HG03064 (cell line): ENCODE measurements at regions not wholly inside any gene's neighbourhood (a gene's known extent, or its start where the extent isn't known, plus 50 kb on each side); places are given as distances from the start of the nearest gene placed in this dataset.
A peak's percentile ranks its signal among the peaks of the same experiment; 100 is the strongest.

Experiments used
- ATAC-seq: cut with Tn5 transposase; IDR thresholded peaks from one replicate; pipeline ENCODE4 v1.9.1; 2021; ENCODE audit warnings: low read depth; ENCODE audit not compliant: unreplicated experiment

DNA sequence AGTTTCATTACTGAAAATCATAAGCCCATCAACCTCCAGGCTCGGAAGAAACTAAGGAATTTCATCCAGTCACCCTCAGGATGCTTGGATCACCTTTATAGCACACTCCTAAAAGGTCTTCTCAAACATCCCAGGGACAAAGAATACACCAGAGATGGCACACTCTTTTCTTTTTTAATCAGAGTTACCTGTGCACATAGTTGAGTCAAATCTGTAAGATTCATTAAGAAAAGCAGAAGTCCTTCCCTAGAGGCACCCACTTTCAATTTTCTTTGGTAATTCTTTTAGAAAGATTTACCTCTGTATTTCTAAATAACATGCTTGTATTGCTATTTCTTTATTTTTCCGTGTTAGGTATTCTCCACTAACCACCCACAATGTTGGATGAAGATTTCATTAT is 50.6 kb upstream of the IL6 start:
- ATAC-seq, result no peak

DNA sequence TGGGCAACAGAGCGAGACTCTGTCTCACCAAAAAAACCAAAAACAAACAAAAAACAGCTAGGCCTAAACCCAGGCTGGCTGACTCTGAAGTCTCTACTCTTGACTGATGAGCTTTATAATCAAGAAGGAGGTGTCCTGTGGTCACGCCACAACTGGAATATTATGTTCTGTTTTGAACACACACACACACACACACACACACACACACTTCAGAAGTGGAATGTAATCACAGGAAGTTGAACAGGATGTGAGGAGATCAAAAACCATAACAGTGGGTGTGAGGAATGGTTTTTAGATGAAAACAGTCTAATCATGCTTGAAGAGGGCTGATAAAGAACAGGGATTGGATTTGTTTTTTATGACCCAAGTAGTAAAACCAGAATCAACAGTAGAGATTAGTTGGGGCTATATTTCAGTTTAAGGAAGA is 51.1 kb upstream of the IL6 start:
- ATAC-seq, result no peak

DNA sequence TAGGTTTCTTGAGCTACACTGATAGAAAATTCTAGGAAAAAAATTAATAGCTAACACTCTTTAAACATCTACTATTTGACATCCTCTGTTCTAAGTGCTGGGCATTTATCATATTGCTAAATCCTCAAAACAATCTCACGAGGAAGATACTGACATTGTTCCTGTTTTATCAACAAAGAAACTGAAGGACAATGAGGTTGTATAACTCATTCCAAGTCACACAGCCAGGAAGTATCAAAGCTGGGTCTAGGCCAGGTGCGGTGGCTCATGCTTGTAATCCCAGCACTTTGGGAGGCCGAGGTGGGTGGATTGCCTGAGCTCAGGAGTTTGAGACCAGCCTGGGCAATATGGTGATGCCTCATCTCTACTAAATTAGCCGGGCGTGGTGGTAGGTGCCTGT is 51.6 kb upstream of the IL6 start:
- ATAC-seq, result no peak

DNA sequence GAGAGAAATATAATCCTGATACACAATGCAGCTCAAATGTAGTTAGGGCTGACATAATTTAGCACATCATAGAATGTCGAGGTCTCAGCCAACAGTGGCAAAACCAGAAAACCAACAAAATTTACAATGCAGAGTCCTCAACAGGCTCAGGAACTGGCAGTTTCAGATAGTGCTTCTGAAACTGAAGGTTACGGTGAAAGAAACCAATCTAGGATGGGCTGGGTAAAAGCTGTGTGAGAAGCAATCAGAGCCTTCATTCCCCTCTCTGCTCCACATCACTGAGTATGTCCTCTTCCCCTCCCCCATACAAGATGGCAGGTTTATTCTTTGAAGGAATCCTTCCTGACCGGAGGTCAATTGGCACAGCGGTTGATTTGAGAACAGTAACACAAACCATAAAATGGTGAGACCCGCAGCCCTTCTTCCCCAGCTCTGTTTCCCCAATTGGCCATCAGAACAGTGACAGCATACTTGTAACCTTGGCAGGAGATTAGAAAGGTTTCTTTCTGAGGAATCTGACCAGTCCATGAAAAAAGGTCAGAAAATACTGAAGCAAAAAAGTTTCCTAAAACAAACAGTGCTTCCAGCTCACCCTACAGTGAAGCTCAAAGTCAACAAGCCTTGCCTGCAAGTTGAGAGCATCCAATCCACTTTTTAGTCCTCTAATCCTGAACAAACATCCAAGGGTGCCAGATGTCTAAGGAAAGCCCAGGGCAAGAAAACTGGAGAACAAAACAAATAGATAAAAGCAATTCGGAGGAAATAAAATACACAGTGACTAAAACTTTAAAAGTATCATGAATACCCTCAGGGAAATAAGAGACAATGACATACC is 53.9 kb upstream of the IL6 start:
- ATAC-seq, result peak; percentile 74

DNA sequence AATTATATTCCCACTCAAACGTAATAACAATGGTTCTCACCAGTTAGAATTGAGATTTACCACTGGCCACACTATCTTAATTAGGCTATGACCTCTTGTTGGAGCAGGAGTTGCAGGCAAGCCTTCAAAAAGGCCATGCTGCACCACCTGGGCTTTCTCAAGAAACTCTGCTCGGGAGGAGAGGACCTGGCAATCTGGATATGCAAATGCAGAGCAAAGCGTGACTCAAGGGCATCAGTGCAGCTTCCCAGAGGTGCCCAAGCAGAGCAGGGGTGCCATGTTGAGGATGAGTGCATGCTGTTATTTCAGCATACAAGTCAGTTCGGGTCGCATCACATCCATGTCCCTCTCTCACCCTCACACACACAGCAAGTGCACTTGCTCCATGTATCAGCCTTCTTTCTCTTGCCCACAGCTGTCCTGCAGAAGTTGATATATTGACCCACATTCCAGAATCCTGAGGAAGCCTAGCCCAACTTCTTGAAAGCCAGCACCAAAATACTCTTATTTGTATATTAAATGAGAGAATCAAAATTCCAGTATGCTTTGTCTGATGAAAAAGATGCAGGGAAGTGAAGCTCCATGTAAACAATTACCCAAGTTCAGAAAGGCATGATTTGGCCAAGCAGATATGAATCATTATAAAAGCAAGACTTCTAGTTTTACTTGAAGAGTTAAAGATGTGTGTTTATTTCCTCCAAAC is 55.7 kb upstream of the IL6 start:
- no peak for ATAC-seq

DNA sequence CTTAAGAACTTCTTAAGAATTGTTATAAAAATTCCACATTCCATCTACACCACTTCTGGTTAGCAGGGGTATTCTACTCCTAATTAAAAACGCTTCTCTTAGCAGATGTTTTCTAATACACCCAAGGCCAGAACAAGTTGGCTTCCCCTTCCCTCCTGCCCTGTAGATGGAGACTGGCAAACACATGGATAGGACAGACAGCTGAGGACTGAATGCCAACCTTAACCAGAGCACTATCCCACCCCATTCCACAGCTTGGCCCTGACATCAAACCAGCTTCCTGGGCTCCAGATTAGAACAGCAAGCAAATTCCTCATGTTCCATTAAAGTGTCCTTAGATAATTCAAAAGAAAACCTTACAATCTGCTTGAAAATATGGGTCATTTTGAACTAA is 56.6 kb upstream of the IL6 start:
- no peak for ATAC-seq

DNA sequence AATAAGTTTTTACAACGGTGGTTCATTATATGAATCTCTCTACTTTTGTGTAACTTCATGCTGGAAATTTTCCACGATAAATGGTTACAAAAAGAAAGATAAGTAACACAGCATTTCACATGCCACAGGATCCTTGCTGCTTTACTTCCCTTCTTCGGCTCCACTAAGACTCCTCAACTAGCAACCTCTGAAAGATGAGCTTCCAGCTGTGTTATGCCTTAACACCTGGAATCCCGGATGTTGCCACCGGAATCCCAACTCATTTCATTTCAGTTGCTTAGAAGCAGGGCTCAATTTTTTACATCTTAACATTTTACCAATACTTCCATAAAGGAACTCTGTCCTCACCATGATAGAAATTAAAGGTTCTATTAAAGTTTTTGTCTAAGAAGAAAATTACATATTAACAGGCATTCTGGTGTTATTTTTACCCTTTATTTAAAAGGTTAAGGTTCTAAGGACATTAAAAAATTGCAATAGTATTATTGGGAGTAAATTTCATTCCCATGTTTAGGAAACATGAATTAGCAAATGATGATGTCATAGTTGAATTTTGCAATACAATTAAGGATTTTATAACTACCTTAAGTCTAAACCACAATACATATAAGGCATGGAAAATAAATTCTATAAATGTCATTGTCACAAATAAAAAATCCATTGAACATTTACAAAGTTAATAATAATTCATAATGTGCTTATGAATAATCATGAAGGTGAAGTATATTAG is 57.1 kb upstream of the IL6 start:
- no peak for ATAC-seq

DNA sequence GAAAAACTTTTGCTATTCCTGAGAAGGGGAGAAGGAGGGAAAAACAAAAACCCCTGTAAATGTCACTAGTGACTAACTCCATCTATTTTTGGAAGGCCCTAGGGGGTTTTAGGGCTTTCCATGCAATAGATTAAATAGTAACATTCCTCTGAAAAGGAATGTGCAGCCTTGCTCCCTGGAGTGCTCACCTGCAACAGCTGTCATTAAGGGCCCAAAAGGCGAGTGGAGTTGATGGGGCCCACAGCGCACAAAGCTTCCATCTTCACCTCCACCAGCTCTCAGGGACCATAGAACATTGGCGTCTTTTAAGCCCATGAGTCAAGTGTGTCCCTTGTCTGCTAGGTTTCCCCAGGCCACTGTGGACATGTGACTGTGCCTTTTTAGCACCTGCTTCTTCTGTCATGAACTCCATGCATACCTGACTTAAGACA is 58.0 kb upstream of the IL6 start:
- ATAC-seq, result no peak

DNA sequence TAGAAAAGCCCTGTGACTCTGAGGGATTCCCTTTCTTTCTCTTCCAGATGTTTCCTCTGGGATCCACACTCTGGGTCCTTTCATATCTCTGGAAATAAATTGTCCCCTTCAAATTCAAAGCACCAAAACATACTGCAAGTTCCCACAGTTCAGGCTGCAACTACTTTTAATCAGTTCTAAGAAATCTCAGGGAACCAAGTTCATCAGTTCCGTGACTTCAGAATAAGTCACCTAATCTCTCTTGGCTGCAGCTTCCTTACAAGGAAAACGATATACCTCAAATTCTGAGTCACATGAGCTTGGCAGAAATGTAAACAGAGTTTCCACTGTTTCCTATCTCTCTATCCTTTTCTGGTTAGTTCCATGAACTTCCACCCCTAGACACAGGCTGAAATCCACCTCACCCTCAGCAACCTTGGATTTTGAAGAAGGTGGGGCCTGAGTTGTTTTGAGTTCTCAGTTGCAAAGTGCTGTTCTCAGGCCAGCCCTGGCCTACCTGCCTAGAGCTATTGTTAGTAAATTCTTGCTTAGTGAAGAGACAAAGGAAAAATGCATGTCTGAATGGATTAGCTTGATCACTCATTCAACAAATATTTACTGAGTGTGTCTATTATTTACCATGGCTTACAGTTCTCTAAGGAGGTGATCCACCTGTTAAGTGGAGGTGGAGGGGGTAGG is 59.3 kb upstream of the IL6 start:
- ATAC-seq, result no peak

DNA sequence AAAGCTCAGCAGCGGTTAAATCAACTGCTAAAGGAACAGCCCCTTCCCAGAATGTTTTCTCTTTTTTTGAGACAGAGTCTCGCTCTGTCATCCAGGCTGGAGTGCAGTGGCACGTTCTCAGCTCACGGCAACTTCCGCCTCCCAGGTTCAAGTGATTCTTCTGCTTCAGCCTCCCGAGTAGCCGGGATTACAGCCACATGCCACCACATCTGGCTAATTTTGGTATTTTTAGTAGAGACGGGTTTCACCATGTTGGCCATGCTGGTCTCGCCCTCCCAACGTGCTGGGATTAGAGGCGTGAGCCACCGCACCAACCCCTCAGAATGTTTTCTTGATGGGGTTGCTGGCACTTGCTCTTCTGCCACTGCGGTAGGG is 59.8 kb upstream of the IL6 start:
- no peak for ATAC-seq

DNA sequence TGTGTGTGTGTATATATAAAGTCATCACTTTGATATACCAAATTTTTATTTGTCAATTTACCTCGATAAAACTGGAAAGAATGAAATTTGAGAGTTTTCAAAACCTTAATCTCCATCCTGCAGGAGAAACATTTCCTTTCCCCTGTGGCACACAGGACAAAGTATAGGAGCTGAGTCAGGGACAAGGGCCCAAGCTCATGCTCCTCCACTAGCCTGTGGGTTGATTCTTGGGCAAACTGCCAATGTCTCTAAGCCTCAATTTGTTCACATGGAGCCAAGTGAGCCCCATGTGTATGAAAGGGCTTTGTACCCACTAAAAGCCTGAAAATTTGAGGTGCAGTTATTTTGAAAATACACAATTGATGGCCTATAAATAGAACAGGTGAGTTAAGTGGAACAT is 60.3 kb upstream of the IL6 start:
- no peak for ATAC-seq

DNA sequence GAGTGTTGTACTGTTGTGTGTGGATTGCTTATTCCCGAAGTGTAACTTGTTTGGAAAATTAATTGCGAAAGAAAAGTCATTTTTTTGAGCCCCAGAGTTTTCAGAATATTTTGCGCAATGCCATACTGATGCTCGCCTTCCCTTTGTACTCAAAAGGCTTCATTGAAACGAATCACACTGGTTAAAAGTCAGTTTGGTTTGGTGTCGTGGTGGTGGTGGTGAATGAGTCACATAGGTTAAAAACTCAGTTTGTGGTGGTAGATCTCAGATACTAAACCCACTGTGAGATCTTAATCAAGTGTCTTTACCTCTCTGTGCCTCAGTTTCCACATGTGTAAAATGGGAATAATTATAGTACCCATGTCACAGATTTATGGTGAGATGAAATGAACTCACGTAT is 61.1 kb upstream of the IL6 start:
- ATAC-seq, result no peak

DNA sequence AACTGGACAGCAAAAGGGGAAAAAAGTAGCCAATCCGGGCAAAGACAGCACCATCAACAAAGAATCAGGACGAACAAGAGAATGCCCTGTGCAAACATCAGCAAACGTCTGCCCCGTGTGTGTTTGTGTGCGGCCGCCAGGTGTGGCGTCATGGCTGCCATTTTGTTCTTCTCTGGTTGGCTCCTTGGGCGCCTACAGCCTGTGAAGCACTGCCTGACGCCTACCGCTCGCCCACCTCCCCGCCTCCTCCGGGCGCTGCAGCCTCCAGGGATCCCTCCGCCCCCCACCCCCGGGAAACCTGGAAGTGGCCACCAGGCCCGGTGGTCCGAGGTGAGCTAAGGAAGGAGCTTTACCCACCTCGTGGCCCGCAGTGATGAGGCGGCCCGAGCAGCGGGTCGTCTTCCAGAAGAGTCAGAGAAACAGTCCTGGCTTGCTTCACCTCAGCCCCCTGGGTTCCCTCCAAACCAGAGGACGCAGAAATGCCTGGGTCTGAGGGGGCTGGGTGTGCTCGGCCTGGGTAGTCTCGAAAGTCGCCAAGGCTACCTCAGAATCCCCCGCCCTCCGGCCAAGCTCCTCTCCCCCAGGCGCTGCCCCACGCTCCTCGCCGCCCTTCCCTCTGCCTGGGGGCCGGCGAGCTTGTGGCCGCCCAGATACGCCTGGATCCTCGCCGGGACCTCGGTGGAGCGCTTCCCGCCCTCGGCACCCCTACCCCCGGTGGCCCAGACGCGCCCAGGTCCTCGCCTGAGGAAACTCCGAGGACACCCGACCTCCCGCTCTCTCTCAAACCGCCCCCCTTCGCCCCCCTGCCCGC is 61.8 kb upstream of the IL6 start:
- ATAC-seq, result no peak

DNA sequence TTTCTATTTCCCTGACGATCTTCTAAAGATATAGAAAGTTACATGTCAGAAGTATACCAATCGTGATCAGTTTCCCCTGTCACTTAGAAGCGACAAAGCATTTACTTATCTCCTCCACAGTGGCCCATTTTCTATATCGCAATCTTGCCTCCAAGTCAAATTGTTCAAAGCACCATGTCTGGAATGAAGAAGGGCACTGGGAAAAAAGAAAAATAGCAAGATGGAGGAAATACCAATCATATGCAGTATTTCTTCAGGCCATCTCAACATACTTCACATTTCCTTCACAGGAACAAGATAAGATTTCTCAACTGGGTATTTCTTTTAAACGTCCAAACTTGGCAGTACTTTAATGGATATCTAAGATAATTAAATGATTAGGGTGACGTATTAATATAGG is 63.3 kb upstream of the IL6 start:
- no peak for ATAC-seq

DNA sequence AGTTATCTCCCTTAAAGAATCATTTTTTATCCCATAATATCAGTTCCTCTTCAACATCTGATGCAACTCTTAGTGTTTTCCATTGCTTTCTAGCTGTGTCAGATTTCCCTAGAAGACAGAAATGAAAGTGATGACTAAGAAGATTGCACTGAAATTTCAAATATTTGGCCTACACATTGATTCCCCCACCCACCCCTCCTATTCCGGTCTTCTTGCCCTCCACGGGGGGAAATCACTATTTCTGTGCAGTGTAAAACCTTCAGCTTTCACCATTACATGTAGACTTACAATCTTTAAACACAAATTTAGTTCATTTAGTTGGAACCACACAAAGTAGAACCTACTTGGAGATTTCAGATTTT is 63.7 kb upstream of the IL6 start:
- ATAC-seq, result no peak

DNA sequence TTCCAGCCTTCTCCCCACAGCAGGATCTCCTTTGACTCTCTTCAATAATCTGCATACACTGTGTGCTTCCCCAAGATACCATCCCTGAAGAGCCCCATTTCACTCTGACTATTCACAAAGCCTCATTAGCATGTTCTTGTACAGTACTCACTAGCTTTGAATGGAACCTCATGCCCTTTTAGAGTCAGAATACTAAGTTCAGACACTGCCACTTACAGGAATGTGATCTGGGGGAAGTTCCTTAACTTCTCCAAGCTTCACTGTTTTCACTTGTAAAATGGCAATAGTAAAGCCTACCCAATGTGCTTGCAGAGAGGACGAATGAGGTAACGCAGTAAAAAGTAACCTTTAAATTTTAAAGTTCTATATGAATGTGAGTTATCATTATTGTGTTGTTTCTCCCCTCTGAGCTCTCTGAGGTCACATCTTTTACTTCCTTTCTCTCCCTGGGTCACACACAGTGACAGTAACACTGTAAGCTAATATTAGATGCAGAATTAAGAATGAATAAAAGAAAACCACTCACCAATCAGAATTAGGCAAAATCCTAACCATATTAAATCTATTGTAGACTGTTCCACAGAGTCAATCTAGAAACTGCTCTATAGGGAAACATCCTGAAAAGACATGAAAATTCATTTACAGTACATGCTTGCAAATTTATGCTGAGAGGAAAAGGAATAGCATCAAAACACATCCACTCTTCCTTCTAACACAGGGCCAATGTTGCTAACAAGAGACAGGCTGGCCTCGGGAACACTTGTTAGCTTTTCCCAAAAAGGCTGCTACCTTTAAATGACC is 64.2 kb upstream of the IL6 start:
- no peak for ATAC-seq

DNA sequence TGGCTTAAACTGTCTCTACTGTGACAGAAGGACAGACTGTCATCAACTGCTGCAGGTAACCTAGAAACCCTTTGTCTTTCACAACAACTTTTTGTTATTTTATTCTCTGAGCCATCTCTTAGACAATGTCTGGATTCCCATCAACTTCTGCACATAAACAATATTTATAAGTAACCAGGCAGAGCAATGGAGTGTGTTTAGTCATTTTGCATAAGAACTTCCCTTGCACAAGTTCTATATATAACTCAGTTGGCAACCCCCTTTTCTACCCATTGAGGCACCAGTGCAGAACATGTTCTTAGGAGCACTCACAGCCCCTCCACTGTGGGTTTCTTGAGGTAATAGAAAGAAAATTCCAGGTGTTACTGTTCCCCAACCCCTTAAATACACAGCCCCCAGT is 65.0 kb upstream of the IL6 start:
- ATAC-seq, result no peak

DNA sequence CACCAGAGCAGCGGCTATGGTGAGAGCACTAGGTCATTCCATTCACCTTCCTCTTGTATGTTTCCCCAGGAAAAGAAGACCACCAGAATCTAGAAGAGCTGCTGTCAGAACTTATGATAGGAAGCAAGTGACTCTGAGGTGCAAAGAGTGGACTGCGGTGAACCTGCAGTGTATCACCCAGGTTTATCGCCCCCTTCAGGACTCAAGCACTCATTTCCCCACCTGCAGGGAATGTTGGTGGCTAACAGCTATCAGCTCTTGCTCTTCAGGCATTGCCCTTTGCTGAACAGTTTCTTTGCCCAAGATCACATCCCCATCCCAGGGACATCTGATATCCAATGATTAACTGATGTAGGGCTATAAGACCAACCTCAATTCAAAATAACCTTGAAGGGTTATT is 66.3 kb upstream of the IL6 start:
- no peak for ATAC-seq

DNA sequence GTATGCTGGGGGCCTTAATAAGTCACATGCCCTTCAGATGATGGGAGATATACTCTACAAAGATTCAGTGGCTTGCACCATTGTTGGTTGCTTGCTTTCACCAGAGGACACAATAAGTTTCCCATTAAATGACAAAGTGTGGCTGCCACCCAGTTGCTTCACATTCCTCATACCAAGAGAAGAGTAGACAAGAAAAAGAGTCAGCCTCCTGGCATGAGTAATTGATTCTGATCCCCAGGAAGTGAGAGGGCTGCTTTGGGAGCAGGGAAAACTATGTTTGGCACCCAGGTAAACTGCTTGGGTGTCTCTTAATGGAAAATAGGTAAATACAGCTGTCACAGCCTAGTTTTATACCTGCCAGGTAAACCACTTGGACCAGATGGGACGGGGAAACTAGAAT is 66.7 kb upstream of the IL6 start:
- ATAC-seq, result no peak

DNA sequence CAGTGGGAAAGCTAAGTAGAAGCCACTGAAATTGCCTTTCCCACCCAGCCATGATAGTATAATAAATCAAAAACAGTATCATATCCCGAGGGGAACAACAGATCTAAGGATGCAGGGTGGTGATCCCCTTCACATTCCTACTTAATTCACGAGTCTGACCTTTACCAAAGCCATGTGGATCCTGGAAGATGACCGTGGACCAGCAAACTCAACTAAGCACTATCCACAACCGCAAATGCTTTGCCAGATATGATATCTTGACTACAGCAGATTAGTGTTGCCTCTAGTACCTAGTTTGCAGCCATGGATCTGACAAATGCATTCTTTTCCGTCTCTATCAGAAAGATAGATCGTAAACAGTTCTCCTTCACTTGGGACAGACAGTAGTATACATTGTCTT is 67.3 kb upstream of the IL6 start:
- no peak for ATAC-seq
